Caco-2 (cell line): ENCODE measurements at regions not wholly inside any gene's neighbourhood (a gene's known extent, or its start where the extent isn't known, plus 50 kb on each side); places are given as distances from the start of the nearest gene placed in this dataset.
"Not testable (repeated sequence)": the region's sequence is repeated elsewhere in the genome, so short reads cannot be mapped to it uniquely, and the experiment has no call there.

Experiments
- BruUV-seq: library from RNA; stranded (reverse); fragments of 400-500 nt; replicated peaks from 2 replicates; lab custom pipeline; 2021; lab: Mats Ljungman, UMichigan
- CTCF ChIA-PET: fragments of 300-600 bp; sonication (Branson Sonifier 250); formaldehyde crosslinking; loops from one replicate; lab custom pipeline; 2022; ENCODE audit warnings: antibody characterized with exemption; lab: Charles Lee
- POLR2A ChIA-PET: fragments of 300-600 bp; sonication (Branson Sonifier 250); formaldehyde crosslinking; loops from one replicate; lab custom pipeline; 2022; ENCODE audit warnings: antibody characterized with exemption; lab: Charles Lee
- DNase-seq, 2 experiments: peaks; one replicate each; pipeline versions ENCODE4 v3.0.0 to v3.0.0-alpha.2; 2020 to 2022
- H3K27me3 ChIP-seq: replicated peaks from 2 replicates; pipeline ENCODE4 v1.6.0; 2011; ENCODE audit warnings: low read length; ENCODE audit not compliant: control insufficient read depth, insufficient read depth
- H3K36me3 ChIP-seq: 2 replicates; pipeline ENCODE4 v1.5.1; 2011; ENCODE audit warnings: low read length; ENCODE audit not compliant: control insufficient read depth, insufficient read depth
- H3K4me1 ChIP-seq: fragments of 250-450 bp; sonication (Bioruptor Pico); 2 replicates; pipeline ENCODE4 v1.5.1; 2020; ENCODE audit warnings: mild to moderate bottlenecking
- H3K4me3 ChIP-seq: 2 replicates; pipeline ENCODE4 v1.5.1; 2011; ENCODE audit warnings: low read depth, mild to moderate bottlenecking, control low read depth, low read length
- H3K9me3 ChIP-seq: fragments of 250-450 bp; sonication (Bioruptor Pico); 2 replicates; pipeline ENCODE4 v1.5.1; 2020; ENCODE audit warnings: mild to moderate bottlenecking, moderate library complexity
- H3K27ac Mint-ChIP-seq: one replicate; pipeline ENCODE4 v1.8.0; 2022; ENCODE audit warnings: mixed read lengths; ENCODE audit not compliant: unreplicated experiment
- H3K27me3 Mint-ChIP-seq: one replicate; pipeline ENCODE4 v1.8.0; 2022; ENCODE audit warnings: mixed read lengths; ENCODE audit not compliant: insufficient read depth, unreplicated experiment
- H3K36me3 Mint-ChIP-seq: one replicate; pipeline ENCODE4 v1.8.0; 2022; ENCODE audit warnings: mild to moderate bottlenecking, mixed read lengths; ENCODE audit not compliant: insufficient read depth, unreplicated experiment
- H3K4me1 Mint-ChIP-seq: one replicate; pipeline ENCODE4 v1.8.0; 2022; ENCODE audit warnings: low read depth, mixed read lengths; ENCODE audit not compliant: unreplicated experiment
- H3K4me3 Mint-ChIP-seq: one replicate; pipeline ENCODE4 v1.8.0; 2022; ENCODE audit warnings: mild to moderate bottlenecking, moderate library complexity, mixed read lengths; ENCODE audit not compliant: unreplicated experiment
- H3K9me3 Mint-ChIP-seq: one replicate; pipeline ENCODE4 v1.8.0; 2022; ENCODE audit warnings: mixed read lengths; ENCODE audit not compliant: unreplicated experiment
- intact Hi-C: fragments of 100-400 bp; cut with micrococcal nuclease; formaldehyde crosslinking; loops from one replicate; pipeline ENCODE4 v1.10.0; 2022; ENCODE audit not compliant: unreplicated experiment
- TF ChIP-seq, protein P1 (sequence below), 2 experiments: fragments of 200-600 bp in 1 of 2; IDR thresholded peaks; 1 replicate in 1 of 2; 2 replicates in 1 of 2; pipeline versions ENCODE4 v1.5.1 to v1.8.0; 2011 to 2022; ENCODE audit warnings: antibody characterized with exemption in 1 of 2, control low read depth in 1 of 2, inconsistent platforms in 1 of 2, low read depth in 1 of 2, low read length in 1 of 2, mild to moderate bottlenecking in 1 of 2, moderate library complexity in 1 of 2; ENCODE audit not compliant: insufficient read depth in 1 of 2, severe bottlenecking in 1 of 2, unreplicated experiment in 1 of 2

DNA sequence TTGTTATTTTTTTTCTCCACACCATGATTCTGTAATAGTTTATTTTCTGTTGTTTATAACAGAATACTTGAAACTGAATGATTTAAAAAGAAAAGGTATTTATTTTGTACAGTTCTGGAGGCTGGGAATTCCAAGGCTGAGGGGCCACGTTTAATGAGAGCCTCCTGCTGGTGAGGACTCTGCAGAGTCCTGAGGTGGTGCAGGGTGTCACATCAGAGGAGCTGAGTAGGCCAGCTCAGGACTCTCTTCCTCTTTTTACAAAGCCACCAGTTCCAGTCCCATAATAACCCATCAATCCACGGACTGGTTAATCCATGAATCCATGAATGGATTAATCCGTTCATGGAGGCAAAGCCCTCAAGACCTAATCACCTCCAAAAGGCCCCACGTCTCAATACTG is 71.6 kb downstream of the TFAP2A start:
- no peak for DNase-seq
- no peaks in the 10 kb centered on the region for H3K36me3 ChIP-seq
- TF ChIP-seq, protein P1, sequence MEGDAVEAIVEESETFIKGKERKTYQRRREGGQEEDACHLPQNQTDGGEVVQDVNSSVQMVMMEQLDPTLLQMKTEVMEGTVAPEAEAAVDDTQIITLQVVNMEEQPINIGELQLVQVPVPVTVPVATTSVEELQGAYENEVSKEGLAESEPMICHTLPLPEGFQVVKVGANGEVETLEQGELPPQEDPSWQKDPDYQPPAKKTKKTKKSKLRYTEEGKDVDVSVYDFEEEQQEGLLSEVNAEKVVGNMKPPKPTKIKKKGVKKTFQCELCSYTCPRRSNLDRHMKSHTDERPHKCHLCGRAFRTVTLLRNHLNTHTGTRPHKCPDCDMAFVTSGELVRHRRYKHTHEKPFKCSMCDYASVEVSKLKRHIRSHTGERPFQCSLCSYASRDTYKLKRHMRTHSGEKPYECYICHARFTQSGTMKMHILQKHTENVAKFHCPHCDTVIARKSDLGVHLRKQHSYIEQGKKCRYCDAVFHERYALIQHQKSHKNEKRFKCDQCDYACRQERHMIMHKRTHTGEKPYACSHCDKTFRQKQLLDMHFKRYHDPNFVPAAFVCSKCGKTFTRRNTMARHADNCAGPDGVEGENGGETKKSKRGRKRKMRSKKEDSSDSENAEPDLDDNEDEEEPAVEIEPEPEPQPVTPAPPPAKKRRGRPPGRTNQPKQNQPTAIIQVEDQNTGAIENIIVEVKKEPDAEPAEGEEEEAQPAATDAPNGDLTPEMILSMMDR (IDR thresholded peaks at IDR 0.05; ENCODE audit: insufficient read depth in 1 of 2, low read depth in 1 of 2, low read length in 1 of 2, severe bottlenecking in 1 of 2, unreplicated experiment in 1 of 2) = no peak
- intact Hi-C loops = no loop called here
- H3K4me1 ChIP-seq = no peaks in the 10 kb centered on the region
- no peak overlapping the region for H3K4me3 ChIP-seq
- BruUV-seq = no TSS peak
- H3K27me3 ChIP-seq = no peaks in the 10 kb centered on the region; the same call in 1 of the 2 replicates
- no peaks in the 10 kb centered on the region for H3K9me3 ChIP-seq
- no peaks in the 10 kb centered on the region for H3K4me1 Mint-ChIP-seq
- no peaks in the 10 kb centered on the region for H3K9me3 Mint-ChIP-seq
- H3K4me3 Mint-ChIP-seq = no peak overlapping the region
- CTCF ChIA-PET = interaction anchor here (0.7 kb wide), 1 partner anchor 12 kb away, joined by 3 read pairs; no protein-coding TSS in a partner anchor
- H3K27ac Mint-ChIP-seq = no peak overlapping the region
- POLR2A ChIA-PET = no interaction called here
- no peaks in the 10 kb centered on the region for H3K36me3 Mint-ChIP-seq
- no peaks in the 10 kb centered on the region for H3K27me3 Mint-ChIP-seq

DNA sequence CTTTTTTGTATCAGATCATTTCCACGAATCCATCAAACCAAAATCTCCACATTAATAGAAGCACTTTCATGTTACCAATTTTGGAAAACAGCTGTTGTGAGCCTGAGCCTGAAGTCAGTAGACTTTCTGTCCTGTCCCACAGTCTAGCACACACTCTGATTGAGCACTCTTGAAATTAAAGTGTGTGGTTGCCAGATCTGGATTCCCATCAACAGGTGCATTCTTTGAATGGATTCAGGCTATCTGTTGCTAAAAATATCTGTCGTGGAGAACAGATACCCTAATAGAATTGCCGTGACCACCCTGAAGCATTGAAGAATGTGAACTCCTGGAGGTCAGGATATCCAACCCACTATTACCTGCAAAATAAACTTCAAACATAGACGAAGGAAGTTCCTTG is 73.3 kb downstream of the TFAP2A start:
- TF ChIP-seq, protein P1 (IDR thresholded peaks at IDR 0.05; ENCODE audit: insufficient read depth in 1 of 2, low read depth in 1 of 2, low read length in 1 of 2, severe bottlenecking in 1 of 2, unreplicated experiment in 1 of 2) = no peak
- Histone ChIP-seq H3K4me1 (no peaks in the 10 kb centered on the region), H3K36me3 (no peaks in the 10 kb centered on the region), H3K4me3 (no peak overlapping the region), H3K9me3 (no peaks in the 10 kb centered on the region), H3K27me3 (no peaks in the 10 kb centered on the region; the same call in 1 of the 2 replicates)
- Mint-ChIP-seq H3K27ac (no peak overlapping the region), H3K9me3 (no peaks in the 10 kb centered on the region), H3K36me3 (no peaks in the 10 kb centered on the region), H3K27me3 (no peaks in the 10 kb centered on the region), H3K4me3 (no peak overlapping the region), H3K4me1 (no peaks in the 10 kb centered on the region)
- DNase-seq = no peak
- BruUV-seq = no TSS peak
- intact Hi-C loops = no loop called here
- CTCF ChIA-PET = no interaction called here
- POLR2A ChIA-PET = no interaction called here

DNA sequence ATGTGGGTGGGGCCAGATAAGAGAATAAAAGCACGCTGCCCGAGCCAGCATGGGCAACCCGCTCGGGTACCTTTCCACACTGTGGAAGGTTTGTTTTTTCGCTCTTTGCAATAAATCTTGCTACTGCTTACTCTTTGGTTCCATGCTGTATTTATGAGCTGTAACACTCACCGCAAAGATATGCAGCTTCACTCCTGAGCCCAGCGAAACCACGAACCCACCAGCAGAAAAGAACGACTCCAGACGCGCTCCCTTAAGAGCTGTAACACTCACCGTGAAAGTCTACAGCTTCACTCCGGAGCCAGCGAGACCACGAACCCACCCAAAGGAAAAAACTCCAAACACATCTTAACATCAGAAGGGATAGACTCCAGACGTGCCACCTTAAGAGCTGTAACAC is 76.7 kb downstream of the TFAP2A start:
- intact Hi-C loops = no loop called here
- Histone ChIP-seq H3K4me1 (no peaks in the 10 kb centered on the region), H3K36me3 (no peaks in the 10 kb centered on the region), H3K4me3 (no peak overlapping the region), H3K9me3 (no peaks in the 10 kb centered on the region), H3K27me3 (no peaks in the 10 kb centered on the region; the same call in 1 of the 2 replicates)
- Mint-ChIP-seq H3K27me3 (no peaks in the 10 kb centered on the region), H3K4me3 (no peak overlapping the region), H3K4me1 (no peaks in the 10 kb centered on the region), H3K27ac (no peak overlapping the region), H3K9me3 (no peaks in the 10 kb centered on the region), H3K36me3 (no peaks in the 10 kb centered on the region)
- ChIA-PET CTCF (interaction anchor here (0.6 kb wide), 1 partner anchor 616 kb away, joined by 3 read pairs; no protein-coding TSS in a partner anchor), POLR2A (no interaction called here)
- no peak for DNase-seq
- TF ChIP-seq, protein P1 (IDR thresholded peaks at IDR 0.05; ENCODE audit: insufficient read depth in 1 of 2, low read depth in 1 of 2, low read length in 1 of 2, severe bottlenecking in 1 of 2, unreplicated experiment in 1 of 2) = no peak
- BruUV-seq = no TSS peak

DNA sequence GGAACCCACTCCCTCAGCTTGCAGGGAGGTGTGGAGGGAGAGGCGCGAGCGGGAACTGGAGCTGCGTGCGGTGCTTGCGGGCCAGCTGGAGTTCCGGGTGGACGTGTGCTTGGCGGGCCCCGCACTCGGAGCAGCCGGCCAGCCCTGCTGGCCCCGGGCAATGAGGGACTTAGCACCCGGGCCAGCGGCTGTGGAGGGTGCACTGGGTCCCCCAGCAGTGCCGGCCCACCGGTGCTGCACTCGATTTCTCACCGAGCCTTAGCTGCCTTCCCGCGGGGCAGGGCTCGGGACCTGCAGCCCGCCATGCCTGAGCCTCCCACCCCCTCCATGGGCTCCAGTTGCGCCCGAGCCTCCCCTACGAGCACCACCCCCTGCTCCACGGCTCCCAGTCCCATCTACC is 77.5 kb downstream of the TFAP2A start:
- H3K4me1 Mint-ChIP-seq, intact Hi-C loops, BruUV-seq, DNase-seq, H3K4me3 ChIP-seq, CTCF ChIA-PET, H3K4me1 ChIP-seq, POLR2A ChIA-PET, H3K27me3 ChIP-seq, H3K9me3 ChIP-seq, H3K36me3 Mint-ChIP-seq, H3K9me3 Mint-ChIP-seq, H3K27ac Mint-ChIP-seq, H3K27me3 Mint-ChIP-seq, H3K36me3 ChIP-seq, H3K4me3 Mint-ChIP-seq: not testable (repeated sequence)
